Skin epidermis (tissue), 12 donors: ENCODE measurements at regions not wholly inside any gene's neighbourhood (a gene's known extent, or its start where the extent isn't known, plus 50 kb on each side); places are given as distances from the start of the nearest gene placed in this dataset.
A peak's percentile ranks its signal among the peaks of the same experiment; 100 is the strongest.

ENCODE experiments used
- H3K27ac ChIP-seq, 21 experiments: fragments of 200-600 bp; sonication (generic) in 11 of 21; one replicate each; pipeline ENCODE4 v1.5.0; 2020; ENCODE audit warnings: mild to moderate bottlenecking in 3 of 21, inconsistent platforms in 2 of 21, moderate library complexity in 2 of 21
- H3K4me3 ChIP-seq, 7 experiments: fragments of 200-600 bp; sonication (generic) in 2 of 7; one replicate each; pipeline ENCODE4 v1.5.0; 2020; ENCODE audit warnings: inconsistent platforms in 2 of 7, mild to moderate bottlenecking in 2 of 7, moderate library complexity in 1 of 7

DNA sequence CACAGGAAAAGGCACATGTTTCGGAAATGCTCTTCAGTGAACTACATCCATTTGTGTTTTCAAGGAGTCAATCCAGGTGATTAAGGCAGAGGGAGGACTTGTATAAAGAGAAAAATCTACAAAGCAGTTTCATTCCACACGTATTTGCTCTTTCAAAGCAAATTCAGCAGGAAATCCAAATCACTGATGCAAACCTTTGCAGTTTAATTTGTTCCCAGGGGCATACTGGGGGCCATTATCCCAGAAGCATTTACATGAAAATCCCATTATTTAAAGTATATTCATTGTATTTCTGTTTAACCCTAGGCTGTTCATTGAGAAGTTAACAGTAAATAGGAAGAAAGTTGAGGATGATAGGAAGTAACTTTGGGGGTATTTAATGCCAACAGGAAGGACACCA, 147.9 kb downstream of the PMP22 start:
- Histone ChIP-seq H3K4me3 (no peak overlapping the region), H3K27ac (no peak overlapping the region)

DNA sequence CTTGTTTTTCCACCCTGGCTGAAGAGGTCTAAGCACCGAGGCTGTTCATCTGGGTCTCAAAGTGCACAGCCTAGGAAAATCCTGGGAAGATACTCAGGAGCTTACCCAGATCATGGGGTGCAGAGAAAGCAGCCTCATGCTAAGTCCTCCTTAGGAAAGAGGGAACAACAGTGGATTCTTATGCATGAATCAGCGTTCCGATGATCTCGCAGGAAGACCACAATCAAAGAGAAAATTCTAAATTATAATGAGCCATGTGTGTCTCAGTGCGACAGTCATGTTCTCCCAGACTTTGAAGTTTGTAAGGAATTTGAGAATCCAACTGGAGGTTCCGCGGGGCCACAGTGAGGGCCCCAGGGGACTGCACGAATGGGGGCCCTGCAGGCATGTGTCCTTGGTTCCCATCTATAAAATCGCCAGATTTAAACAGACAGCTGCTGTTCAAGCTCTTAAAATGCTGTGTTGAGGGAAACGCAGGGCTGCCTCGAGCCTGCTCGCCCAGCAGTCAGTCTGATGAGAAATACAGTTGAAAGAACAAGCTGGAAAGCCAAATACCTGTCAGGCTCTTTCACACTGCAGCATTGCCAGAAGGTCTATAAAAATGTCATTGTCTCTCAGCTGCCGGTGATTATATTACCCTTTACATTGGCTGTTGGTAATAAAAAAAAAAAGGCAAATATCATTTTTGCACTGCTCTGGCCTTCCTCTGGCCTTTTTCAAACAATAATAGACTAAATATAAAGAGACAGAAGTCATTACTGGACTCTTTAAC, 152.1 kb downstream of the PMP22 start:
- Histone ChIP-seq H3K27ac (peak overlapping the region in 5 of 21 experiments; percentile 11 to 74 (median 50)), H3K4me3 (no peak overlapping the region)

DNA sequence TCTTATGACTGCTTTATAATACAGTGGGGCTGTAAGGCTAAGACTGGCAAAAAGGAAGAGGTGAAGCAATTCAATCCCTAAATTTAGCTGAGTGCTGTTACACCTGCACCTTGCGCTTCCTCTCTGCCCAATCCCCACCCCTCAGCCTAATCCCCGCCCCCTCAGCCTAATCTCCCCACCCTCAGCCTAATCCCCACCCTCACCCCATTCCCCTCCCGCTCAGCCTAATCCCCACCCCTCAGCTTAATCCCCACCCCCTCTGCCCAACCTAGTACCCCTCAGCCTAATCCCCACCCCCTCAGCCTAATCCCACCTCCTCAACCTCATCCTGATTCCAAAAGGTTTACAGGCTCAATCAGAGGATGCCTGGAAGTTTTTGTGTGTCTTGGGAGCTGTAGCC, 155.5 kb downstream of the PMP22 start:
- Histone ChIP-seq H3K4me3 (no peak overlapping the region), H3K27ac (no peak overlapping the region)

GRCh38 chr17:15108992-15109391, 156.1 kb downstream of the PMP22 start:
- Histone ChIP-seq H3K4me3 (no peak overlapping the region), H3K27ac (no peak overlapping the region)

- no peak overlapping the region for H3K4me3 ChIP-seq
- no peak overlapping the region for H3K27ac ChIP-seq
Observed at GRCh38 chr17:15106540-15106939, 158.6 kb downstream of the PMP22 start.

- Histone ChIP-seq H3K4me3 (no peak overlapping the region), H3K27ac (no peak overlapping the region)
Observed at GRCh38 chr17:15103785-15104184, 161.3 kb downstream of the PMP22 start.

- H3K27ac ChIP-seq = no peak overlapping the region
- no peak overlapping the region for H3K4me3 ChIP-seq
Observed at GRCh38 chr17:15101175-15101574, 164.0 kb downstream of the PMP22 start.

DNA sequence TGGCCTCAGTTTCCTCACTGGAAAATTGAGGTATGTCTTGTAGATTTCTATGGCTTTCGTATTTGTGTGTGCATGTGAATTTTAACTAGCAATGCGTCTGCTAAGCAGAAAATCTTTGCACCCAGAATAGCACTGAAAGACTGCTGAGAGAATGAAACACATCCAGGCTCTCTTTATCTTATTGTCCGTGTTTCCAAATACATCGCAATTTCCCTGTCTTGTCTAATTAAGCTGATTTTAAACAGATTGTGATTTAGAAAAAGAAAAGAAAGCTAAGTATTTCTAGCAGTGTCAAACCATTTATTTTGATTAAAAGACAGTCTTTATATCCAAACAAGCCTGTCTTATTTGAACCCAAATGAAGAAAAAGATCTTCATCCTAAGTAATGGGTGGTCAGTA, 168.6 kb downstream of the PMP22 start:
- H3K27ac ChIP-seq = no peak overlapping the region

DNA sequence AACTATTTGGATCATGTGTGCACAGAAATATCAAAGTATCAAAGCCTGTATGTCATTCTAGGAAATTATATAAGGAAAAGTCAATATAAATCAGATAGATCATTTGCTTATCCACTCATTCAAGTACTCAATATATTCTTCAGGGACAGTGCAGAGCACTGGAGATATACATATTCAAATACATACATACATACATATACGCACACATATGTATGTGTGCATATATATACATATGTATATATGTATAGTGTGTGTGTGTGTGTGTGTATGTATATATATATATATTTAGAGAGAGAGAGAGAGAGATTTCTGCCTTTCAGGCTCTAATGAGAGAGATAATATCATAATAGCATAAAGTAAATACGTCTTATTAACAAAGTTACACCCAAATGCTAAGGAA, 169.2 kb downstream of the PMP22 start:
- H3K27ac ChIP-seq = no peak overlapping the region
- H3K4me3 ChIP-seq = no peak overlapping the region

More for the DNA sequence above, 168.6 kb downstream of the PMP22 start:
- no peak overlapping the region for H3K4me3 ChIP-seq

DNA sequence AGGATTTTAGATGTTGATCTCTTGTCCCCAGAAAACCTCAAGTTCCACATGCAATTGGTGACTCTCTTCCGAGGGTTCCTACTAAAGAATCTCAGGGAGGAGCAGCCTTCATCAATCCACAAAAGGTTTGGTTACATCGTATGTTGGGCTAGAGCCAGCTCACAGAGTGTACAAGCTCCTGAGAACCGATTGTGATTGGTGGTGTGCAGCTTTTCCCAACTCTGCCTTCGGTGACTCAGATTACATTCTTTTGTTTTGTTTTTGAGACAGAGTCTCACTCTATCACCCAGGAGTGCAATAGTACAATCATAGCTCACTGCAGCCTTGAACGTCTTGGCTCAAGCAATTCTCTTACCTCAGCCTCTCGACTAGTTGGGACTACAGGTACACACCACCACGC, 172.4 kb downstream of the PMP22 start:
- Histone ChIP-seq H3K4me3 (no peak overlapping the region), H3K27ac (no peak overlapping the region)

- Histone ChIP-seq H3K27ac (no peak overlapping the region), H3K4me3 (no peak overlapping the region)
Observed at GRCh38 chr17:15092261-15092660, 172.9 kb downstream of the PMP22 start.

DNA sequence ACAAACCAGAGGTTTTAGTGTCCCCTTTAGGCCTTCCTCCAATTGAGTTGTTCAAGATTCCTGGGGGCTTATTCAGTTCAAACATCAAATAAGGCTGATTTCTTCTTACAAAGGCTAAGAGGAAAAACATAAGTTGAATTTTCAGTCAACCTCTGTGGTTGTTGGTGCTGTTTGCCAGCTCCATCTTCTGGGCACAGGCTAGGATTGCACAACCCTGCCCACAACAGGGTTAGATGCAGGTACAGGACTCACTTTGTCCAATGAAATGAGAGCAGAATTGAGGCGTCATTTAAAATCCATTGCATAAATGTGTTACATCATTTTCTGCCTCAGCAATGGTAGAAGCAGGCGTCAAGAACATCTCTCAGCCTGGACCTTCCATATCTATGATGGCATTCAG, 173.3 kb downstream of the PMP22 start:
- no peak overlapping the region for H3K4me3 ChIP-seq

GRCh38 chr17:15090533-15090932, 174.6 kb downstream of the PMP22 start:
- no peak overlapping the region for H3K4me3 ChIP-seq
- H3K27ac ChIP-seq = no peak overlapping the region

More for the DNA sequence above, 173.3 kb downstream of the PMP22 start:
- no peak overlapping the region for H3K27ac ChIP-seq

DNA sequence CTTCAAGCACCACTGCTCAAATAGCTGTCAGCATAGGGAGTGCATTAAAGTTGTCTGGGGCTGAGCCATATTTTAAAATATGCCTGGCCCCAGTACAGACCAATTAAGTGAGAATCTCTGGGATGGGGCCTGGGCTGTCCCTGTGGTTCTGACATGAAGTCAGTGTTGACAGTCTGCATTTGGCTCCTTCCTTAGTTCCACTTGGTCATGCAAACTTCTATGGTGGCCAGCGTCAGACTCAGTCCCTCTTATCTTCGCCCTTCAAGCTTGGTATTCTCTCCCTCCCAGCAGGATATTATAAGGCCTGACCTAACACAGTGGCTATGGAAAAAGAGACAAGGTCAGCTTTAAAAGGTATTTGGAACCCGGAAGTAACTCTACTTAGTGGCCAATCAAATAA, 177.2 kb downstream of the PMP22 start:
- no peak overlapping the region for H3K27ac ChIP-seq

GRCh38 chr17:15086776-15087295, 178.3 kb downstream of the PMP22 start:
- Histone ChIP-seq H3K4me3 (no peak overlapping the region), H3K27ac (no peak overlapping the region)

More for the DNA sequence above, 177.2 kb downstream of the PMP22 start:
- H3K4me3 ChIP-seq = no peak overlapping the region

GRCh38 chr17:15085890-15086677, 179.0 kb downstream of the PMP22 start:
- Histone ChIP-seq H3K4me3 (no peak overlapping the region), H3K27ac (no peak overlapping the region)

- no peak overlapping the region for H3K27ac ChIP-seq
Observed at GRCh38 chr17:15083225-15083624, 181.9 kb downstream of the PMP22 start.

DNA sequence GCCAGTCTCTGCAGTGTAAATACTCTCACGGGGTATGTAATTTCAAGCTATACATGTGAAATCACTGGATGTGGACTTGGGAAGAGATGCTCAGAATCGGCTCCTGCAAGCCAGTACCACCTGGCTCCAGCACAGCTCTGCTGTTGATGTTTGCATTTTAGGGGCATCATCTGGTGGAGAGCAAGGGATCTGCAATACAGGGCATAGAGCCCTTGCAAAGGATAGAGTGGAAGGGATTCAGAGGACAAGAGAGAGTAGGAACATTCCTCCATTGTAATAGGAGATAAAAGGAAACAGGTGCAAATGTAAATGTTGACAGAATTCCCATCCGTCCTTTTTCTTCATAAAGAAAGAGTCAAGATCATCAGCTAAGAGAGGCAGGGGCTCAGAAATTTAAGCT, 184.1 kb downstream of the PMP22 start:
- H3K4me3 ChIP-seq = no peak overlapping the region
- H3K27ac ChIP-seq = no peak overlapping the region

More at GRCh38 chr17:15083225-15083624, 181.9 kb downstream of the PMP22 start:
- no peak overlapping the region for H3K4me3 ChIP-seq

GRCh38 chr17:15078570-15078969, 186.6 kb downstream of the PMP22 start:
- H3K27ac ChIP-seq = no peak overlapping the region
- H3K4me3 ChIP-seq = no peak overlapping the region

DNA sequence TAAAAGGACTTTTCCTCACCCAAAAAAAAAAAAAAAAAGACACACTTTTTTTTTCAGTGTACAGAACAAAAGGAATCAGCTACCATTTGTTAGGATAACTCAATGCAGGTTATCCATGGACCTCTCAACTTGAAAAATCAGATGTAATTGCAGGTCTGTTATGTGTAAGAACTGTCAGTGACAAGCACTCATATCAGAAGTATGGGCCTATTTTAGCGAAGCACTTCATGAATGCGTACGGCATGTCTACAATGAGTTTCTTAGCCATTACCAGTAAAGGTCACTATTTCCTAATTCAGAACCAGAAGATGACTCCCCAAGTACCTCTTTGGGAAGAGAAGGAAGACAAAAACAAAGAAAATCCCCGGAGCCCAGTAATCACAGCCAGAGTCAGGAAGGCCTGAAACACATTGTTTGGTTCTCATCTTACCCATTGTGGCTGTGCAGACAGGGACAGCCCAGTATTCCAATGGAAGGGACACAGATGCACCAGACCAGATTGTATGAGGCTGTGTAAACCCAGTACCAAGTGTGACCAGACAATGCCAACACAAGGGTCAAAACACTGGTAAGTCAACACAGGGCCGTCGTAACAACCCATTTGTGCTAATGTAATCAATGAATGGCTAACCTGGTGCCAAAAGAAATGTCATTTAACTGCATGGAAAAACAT, 188.0 kb downstream of the PMP22 start:
- H3K27ac ChIP-seq = no peak overlapping the region
- no peak overlapping the region for H3K4me3 ChIP-seq
